HS-5 (cell line): ENCODE measurements at regions not wholly inside any gene's neighbourhood (a gene's known extent, or its start where the extent isn't known, plus 50 kb on each side); places are given as distances from the start of the nearest gene placed in this dataset.

Experiments
- DNase-seq: peaks from one replicate; pipeline ENCODE4 v3.0.0-alpha.2; 2012; ENCODE audit warnings: low read depth

DNA sequence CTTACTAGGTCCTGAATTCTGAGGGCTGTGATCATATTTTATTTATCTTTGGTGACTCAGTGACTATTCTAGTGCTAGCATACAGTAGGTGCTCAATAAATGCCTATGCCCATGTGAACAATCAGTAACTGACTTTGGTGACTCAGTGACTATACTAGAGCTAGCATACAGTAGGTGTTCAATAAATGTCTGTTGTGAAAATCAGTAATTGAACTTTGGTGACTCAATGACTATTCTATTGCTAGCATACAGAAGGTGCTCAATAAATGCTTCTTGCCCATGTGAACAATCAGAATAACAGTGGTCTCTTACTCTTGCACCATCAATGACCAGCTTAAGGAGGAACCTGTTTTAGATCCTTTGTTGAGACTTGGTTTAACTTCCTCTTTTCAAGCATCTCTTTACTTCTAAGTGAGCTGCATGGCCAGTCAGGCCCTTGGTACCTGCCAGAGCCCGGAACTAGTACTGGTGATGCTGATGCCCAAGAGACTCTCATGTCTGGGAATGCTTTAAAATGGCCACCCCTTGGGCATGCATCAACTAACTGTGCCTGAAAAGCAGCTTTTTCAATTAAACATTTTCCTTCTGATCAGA lies 214.9 kb upstream of the SPRED2 start:
- no peak for DNase-seq

DNA sequence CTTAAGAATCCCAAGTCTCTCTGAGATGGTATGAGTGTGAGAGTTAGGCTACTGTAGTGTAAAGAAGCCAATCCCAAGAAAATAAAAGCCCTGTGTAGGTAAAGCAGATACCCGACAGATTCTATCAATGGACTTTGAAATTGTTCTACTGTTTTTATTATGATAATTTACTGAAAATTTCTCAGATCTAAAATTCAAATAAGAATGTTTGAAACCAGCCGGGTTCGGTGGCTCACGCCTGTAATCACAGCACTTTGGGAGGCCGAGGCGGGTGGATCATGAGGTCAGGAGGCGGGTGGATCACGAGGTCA lies 208.3 kb upstream of the SPRED2 start:
- no peak for DNase-seq

DNA sequence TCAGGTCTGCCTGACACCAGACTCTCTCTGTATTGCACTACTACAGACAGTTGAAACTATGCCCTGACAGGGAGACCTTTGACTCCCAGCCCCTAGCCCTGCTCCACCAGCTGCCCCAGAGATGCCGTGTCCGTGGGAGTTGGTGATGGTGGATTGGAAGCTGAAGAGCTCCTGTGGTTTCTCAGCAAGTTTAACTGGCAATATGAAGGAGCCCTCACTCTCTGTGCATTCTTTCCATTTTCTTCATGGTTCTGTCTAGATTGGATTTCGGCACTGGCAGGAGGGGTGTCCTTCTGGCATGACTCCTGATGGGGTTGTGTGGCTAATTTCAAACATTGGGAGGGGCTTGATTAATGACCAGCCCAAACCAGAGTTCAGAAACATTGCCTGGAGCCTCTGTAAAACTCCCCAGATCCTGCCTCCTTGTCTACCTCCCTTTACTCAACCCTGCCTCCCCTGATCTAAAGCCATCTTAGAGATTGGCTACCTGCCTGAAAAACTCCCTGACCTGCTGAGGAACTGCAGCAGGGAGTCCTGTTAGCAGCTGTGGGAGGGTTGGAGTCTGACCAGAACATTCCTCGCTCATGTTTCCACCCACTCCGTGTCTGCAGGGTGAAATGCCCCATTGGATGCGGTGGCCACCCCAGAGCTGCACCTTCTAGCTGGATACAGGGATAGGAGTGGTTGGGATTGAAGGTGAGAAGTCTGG lies 206.9 kb upstream of the SPRED2 start:
- DNase-seq, result no peak

DNA sequence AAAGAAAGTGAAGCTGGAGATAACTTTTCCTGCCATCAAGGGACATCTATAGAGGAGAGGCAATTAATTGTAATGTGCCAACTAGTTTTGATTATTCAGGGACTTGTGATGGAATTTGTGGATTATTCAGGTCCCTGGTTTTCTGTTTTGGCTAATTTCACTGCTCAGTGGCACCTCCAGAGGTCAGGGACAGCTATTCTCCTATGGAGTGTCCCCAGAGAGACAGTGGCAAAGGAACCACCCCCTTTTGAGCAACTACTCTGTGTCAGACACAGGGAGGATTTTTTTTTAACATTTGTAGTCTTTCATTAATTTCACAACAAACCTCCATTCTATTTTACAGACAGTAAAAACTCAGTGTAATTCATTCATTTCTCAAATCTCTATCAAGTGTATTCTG lies 206.0 kb upstream of the SPRED2 start:
- DNase-seq, result no peak

DNA sequence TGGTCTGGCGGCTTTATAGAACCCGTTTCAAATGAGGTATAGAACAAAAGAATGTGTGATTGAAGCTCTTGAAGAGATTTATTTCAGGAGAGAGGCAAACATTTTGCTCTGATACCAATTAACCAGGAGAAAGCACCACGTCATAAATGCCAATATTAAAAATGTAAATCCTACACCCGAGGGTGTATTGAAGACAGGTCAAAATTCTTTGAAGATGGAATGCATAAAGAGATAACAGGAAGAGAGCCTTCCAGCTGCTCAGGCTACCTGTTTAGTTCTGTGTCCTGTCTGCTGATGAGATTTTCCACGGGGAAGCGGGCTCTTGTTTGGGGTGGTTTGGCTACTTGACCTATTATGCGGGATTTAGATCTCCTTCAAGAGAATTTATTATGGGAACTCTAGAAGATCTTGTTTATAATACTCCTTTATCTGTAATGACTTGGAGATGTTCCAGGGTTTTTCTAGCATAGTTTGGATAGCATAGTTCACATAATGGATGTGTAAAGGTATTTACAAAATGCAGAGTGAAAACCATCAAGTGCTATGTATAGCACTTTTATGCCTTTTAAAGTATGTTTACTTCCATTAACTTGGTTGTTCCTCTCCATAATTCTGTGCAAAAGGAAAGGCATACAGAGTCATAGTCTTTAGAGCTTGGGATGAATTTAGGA lies 204.5 kb upstream of the SPRED2 start:
- no peak for DNase-seq

DNA sequence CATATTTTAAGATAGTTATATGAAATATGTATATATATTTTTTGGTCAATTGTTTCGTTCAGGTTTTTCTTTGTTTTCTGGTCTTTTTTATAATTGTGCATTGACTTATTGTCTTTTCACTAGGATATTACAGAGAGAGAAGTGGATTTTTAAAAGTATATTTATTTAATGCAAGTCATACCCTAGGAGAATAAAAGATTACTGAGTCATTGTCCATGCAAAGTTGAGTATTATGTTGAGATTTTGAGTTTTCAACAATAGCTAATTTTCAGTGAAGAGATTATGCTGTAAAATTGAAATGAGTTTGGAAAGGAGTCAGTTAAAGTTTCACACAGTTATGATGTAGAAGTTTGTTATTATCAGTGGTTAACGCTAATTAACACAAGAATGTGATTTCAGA lies 203.6 kb upstream of the SPRED2 start:
- DNase-seq, result no peak

DNA sequence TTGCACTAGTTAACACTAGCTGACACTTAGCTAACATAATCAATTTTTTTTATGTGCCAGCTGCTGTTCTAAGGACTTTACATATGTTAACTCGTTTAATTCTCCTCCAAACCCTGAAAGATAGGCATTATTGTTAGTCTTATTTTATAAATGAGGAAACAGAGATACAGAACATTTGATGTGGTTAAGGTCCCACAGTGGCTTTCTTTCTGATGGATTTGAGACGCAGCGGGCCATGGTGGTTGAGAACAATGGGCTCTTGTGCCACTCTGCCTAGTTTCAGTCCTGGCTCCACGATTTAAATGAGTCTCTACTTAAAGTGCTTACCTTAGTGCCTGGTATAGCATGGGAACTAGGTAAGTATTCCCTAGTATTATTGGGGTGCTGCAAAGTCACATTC lies 201.9 kb upstream of the SPRED2 start:
- no peak for DNase-seq

DNA sequence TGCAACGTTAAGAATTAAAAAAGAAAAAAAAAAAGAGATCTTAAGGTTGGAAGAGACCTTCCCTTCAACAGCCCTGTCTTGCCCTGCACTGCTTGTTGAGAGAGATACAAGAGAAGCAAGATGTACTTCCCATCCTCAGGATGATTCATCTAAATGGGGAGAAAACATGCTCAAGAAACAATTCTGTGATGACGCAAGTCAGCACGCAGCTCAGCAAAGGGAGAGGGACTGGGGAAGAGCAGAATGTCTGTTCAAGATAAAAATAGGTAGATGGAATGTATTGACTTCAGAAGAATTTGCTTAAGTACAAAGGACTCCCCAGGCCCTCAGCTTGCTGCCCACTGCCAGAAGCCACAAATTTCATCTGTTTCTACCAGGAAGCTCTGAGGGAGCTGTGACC lies 198.2 kb upstream of the SPRED2 start:
- peak; percentile 53 for DNase-seq

DNA sequence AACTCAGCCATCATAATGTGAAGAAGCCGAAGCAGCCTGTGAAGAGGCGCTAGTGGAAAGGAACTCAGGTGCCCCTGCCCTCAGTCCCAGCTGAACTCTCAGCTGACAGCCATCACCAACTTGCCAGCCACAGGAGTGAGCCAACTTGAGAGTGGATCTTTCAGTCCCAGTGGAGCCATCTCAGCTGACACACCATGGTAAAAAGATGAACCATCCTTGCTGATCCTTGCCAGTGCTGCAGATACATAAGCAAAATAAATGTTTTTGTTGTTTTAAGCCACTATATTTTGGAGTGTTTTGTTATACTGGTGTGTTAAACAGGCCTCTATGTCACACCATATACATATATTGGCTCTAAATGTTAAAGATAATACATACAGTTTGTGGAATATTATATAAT lies 195.8 kb upstream of the SPRED2 start:
- no peak for DNase-seq

DNA sequence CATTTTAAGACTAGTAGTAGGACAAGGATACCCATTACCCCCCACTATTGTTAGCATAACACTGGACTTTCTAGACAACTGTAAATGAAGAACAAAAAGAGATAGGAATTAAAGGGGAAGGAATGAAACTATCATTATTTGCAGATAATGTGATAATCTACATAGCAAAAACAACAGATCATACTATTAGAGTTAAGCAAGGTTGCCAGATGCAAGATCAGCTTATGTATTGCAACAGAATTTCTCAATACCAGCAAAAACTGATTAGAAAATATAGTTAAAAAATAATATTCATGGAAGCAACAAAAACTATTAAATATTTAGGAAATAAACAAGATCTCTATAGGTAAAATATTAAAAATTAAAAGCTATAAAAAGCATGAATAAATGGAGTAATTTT lies 194.4 kb upstream of the SPRED2 start:
- DNase-seq, result no peak

DNA sequence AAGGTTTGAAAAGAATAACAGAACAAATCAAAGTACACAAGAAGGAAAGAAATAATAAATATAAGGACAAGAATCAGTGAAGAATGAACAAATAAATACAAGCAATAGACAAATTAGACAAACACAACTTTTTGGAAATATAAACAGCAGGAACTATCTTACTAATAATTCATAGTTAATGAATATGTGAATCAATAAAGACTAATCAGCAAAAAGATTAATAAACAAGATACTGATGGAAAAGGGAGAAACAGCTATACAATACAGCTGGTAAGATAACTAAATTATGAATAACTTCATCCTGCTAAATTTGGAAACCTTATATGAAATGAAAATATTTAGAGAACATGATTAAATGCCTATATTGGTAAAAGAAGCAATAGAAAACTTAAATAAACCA lies 193.6 kb upstream of the SPRED2 start:
- DNase-seq, result no peak

DNA sequence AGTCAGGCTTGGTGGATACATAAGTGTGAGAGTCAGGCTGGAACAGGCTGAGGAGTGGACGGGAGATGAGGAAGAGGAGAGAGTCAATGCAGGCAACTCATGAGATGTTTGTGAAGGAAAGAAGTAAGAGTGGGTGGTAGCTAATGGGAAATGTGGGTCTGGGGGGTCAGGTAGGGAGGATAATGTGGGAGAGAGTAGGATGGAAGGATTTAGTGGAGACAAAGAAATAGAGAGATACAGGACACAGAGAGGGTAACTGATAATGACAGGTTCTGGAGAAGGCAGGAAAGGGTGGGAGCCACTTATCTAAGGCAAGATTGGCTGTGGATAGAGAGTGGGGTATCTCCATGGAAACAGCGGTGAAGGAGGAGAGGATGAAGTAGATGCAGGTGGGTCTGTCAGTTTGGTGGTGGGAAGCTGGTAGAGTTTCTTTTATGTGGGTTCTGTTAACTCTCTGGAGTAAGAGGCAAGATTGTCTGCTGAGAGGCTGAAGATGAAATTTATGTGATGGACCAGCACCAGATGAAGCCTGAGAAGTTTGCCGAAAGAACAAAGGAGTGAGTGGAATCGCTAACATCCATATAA lies 190.6 kb upstream of the SPRED2 start:
- DNase-seq, result no peak

DNA sequence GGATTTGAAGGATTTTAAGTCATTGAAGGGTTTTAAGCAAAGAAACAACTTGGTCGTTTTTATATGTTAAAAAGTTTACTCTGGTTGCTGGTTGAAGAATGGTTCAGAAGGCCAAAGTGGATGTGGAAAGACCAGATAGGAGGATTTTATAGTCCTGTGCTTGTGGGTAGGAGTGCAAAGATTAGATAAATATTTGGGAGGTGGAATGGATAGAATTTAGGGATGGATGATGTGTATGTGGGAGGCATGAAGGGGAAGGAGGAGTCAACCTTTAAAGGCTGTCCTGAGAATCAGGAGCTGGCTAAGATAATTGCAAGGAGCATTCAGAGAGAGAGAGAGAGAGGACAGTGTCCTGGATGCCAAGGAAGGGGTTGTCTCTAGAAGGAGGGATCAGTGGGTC lies 190.1 kb upstream of the SPRED2 start:
- DNase-seq, result no peak

DNA sequence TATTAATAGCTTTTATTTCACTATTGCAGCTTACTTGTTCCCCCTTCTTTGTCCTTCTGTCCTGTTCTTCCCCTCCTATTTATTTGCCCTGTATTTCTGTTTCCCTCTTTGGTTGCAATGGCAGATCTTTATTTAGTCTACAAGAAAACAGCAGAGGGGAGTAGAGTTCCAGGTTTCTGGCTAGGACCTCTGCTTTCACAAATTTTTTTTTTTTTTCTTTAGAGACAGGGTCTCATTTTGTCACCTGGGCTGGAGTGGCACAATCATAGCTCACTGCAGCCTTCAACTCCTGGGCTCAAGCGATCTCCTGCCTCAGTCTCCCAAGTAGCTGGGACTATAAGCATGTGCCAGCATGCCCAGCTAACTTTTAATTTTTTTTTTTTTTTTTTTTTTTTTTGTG lies 188.1 kb upstream of the SPRED2 start:
- DNase-seq, result no peak

DNA sequence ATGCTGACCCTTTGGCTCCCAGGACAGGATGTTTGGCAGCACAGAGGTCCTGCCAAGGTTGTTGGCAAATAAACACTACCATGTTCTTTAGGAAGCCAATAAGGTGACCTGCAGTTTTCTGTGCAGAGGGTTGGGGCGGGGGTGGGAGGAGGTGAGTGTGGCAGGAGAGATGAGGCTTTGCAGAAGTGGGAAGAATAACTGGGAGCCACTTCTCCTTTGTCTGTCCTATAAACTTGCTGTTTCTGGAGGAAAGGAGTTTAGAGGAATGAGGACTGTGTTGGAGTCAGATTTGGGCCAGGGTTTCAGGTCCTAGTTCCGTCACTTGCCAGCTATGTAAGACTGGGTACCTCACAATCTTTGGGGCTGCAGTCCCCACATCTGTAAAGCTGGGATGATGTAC lies 187.6 kb upstream of the SPRED2 start:
- no peak for DNase-seq

DNA sequence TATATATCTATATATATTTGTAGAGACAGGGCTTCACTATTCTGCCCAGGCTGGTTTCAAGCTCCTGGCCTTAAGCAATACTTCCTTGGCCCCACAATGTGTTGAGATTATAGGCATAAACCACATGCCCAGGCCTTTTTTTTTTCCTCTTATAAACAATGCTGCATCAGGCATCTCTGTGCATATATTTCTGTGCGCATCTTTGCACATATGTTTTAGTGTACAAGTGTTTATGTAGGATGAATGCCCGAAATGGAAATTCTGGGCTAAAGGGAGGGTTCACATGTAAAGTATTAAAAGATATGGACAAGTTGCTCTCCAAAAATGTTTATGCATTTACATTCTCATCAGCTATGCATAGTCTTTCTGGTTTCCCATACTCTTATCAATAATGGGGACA lies 183.2 kb upstream of the SPRED2 start:
- DNase-seq, result no peak

DNA sequence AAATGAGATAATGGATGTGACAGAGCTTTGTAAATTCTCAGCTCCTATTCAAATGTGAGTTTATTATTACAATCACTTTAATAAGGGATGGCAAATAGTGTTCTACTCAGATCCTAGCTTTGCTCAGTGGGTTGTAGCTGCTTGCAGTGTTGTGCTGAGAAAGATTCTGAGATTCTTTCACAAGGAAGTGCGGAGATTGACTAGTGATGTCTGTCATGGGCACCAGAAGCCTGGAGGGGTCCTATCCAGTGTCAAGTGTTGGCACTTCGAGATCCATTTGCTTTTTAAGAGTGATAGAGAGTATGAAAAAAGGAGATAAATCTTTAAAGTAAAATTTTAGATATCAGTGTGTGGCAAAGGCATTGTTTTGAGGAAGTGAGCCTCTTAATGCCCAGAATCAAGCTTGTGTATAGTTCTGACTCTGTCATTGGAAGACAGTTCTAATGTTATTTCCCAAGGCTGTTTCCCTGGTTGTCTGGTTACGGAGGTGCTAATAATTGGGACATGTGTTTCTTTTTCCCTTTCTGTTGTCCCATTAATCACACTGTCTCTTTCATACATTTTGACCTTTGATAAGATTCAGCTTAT lies 181.7 kb upstream of the SPRED2 start:
- no peak for DNase-seq

DNA sequence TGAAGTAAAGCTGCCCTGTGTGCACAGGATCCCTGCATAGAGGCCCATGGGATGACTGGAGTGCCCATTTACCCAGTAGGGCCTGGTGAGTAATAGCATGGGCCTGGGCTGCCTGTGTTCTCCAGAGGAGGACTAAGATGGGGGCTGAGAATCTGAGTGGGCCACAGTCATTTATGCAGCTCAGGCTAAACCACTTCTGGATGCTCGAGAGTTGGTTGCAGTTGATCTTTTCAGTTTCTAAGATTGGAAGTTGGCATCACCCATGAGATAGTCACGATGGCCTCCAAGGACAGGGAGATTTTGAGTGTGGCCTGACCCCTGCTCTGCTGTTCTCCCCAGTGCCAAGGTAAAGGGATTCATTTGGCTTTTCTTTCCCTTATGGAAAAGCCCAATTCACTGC lies 179.1 kb upstream of the SPRED2 start:
- no peak for DNase-seq

DNA sequence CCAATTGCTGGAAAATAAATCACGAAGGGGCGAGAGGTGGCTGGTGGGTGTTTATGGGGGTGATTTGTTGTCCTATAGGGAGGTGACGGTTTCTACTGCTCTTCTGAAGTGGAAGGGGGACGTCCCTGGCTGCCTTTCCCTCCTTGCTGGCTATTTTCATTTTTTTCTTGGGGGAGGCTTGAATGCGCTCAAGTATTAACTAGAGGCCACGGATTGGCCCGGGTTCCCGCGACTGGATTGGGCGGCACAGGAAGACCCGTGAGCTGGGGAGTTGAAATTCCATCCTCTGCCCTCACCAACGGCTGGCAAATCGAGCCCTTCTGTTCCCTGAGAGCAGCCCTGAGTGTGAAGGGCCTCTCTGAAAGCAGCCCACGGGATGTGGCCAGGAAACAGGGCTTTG lies 176.5 kb upstream of the SPRED2 start:
- no peak for DNase-seq

DNA sequence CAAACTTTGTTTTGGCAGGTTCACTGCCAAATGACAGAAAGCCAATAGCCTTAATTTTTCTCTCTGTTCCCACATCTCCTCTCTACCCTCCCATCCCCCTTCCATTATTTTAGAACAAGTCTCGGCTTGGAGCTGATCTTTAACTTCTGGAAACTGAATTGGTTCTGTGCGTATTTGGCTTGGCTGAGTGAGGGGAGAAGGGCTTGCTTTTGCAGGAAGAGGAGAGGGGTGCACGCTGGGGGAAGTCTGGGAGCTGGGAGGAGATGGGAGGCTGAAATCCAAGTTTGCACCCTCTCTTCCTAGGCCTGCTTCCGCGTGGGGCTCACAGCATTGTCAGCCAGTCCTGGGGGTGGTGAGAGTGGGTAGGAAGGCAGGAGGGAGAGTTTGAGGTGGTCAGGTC lies 176.1 kb upstream of the SPRED2 start:
- DNase-seq, result no peak

DNA sequence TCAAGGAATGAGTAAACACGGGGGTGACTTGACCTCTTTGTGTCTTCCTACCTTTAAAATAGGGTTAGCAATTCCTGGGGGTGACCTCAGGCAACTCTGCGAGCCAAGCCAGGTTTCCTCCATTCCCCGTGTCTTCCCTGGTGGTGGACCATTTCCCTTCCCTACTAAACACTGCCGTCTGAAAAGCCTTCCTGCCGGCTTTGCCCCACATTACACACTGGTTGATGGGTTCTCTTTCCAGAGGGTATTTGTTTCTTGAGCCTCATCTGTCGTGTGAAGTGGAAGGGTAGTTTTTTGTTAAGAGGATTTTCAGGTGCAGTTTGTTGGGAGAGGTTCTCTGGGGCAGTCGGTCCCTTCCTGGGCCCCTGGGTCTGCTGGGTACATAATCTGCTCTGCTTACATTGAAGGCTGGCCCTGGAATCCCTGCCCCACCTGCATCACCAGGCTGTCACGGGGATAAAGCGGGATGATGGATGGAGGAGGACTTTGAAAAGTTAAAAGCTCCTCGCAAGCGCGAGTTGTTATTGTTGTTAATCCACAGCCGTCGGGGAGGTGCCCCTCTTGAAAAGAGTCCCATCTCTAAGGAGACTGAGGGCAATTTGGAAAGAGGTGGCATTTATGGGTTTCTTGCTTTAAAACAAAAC lies 175.4 kb upstream of the SPRED2 start:
- no peak for DNase-seq

DNA sequence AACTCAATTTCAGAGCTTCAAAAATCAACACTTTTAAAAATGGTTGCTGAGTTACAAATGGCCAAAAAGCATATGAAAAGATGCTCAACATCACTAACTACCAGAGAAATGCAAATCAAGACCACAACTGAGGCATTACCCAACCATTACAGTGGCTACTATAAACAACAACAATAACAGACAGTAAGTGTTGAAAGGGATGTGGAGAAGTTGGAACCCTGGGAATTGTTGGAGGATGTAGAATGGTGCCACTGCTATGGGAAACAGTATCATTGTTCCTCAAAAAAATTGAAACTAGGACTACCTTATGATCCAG lies 173.3 kb upstream of the SPRED2 start:
- DNase-seq, result no peak
